Body of pancreas (tissue), 4 donors: ENCODE measurements at regions not wholly inside any gene's neighbourhood (a gene's known extent, or its start where the extent isn't known, plus 50 kb on each side); places are given as distances from the start of the nearest gene placed in this dataset.

Experiments used
- ATAC-seq: fragments of 150-250 bp; one replicate; pipeline ENCODE4 v1.9.1; 2016
- DNase-seq, 4 donors: peaks; one replicate each; pipeline ENCODE4 v3.0.0-alpha.2; 2019
- H3K27ac ChIP-seq, 4 donors: fragments of 200-600 bp; sonication (generic); 1 replicate in 3 of 4; 2 replicates in 1 of 4; pipeline versions ENCODE4 v1.5.1 to v1.6.1; 2016 to 2019; ENCODE audit warnings: mild to moderate bottlenecking in 1 of 4, mixed read lengths in 1 of 4, moderate library complexity in 1 of 4
- H3K27me3 ChIP-seq, 2 donors: fragments of 200-600 bp; sonication (generic); one replicate each; pipeline ENCODE4 v1.6.0; 2016; ENCODE audit warnings: mild to moderate bottlenecking in 1 of 2
- H3K36me3 ChIP-seq, 2 donors: fragments of 200-600 bp; sonication (generic); replicated peaks in 1 of 2; 2 replicates each; pipeline ENCODE4 v1.5.1; 2016; ENCODE audit warnings: low read depth in 2 of 2; ENCODE audit not compliant: insufficient read depth in 1 of 2
- H3K4me1 ChIP-seq: fragments of 200-600 bp; sonication (generic); one replicate; pipeline ENCODE4 v1.6.0; 2016
- H3K4me3 ChIP-seq, 2 donors: fragments of 200-600 bp; sonication (generic); 1 replicate in 1 of 2; 2 replicates in 1 of 2; pipeline ENCODE4 v1.5.1; 2016 to 2019
- H3K9me3 ChIP-seq, 3 donors: fragments of 200-600 bp; sonication (generic); 1 replicate in 2 of 3; 2 replicates in 1 of 3; pipeline ENCODE4 v1.5.1; 2016
- POLR2A ChIP-seq, 3 donors: fragments of 450-650 bp; IDR thresholded peaks; one replicate each; pipeline ENCODE4 v1.6.1; 2016; ENCODE audit warnings: antibody characterized with exemption in 3 of 3, mild to moderate bottlenecking in 2 of 3
- WGBS, 2 donors: methylation state at CpG; one replicate each; pipeline ENCODE4 v1.1.5; 2017; 5-methylcytosine and 5-hydroxymethylcytosine counted together
- intact Hi-C: fragments of 100-400 bp; cut with DNase I; formaldehyde crosslinking; loops from one replicate; pipeline ENCODE4 v1.15.1; 2023
- TF ChIP-seq, protein P1 (sequence below), 7 experiments: fragments of 450-650 bp in 4 of 7; fragments of 200-600 bp in 3 of 7; sonication (generic) in 3 of 7; IDR thresholded peaks; one replicate each; pipeline ENCODE4 v1.5.1; 2016 to 2019; ENCODE audit warnings: antibody characterized with exemption in 7 of 7

DNA sequence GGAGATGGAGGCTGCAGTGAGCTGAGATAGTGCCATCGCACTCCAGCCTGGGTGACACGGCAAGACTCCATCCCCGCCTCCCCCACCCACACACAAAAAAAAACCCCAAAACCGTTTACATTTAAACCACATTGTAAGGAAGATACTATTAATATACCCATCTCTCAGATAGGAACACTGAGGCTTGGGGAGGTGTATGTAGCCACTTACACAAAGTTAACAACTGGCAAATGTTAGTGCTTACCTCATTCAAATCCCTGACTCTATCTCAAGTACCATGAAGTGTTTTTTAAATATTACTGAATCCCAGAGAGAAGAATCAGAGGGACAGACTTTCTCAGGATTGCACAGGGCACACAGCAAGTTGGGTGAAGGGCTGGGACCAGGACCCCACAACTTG is 164.5 kb downstream of the MIAT start:
- H3K36me3 ChIP-seq, result no peaks in the 10 kb centered on the region
- no peak overlapping the region for H3K4me3 ChIP-seq
- no peaks in the 10 kb centered on the region for H3K4me1 ChIP-seq
- intact Hi-C loops, result no loop called here
- DNase-seq (no peak), ATAC-seq (no peak)
- WGBS, 2 donors, result 66 to 74% methylated on average over 4 of the region's 4 CpGs
- H3K9me3 ChIP-seq, result peaks cover 0 to 18% (median 0%) of the 10 kb centered on the region in 3 donors
- H3K27ac ChIP-seq, result no peak overlapping the region
- no peaks in the 10 kb centered on the region for H3K27me3 ChIP-seq
- no peak for TF ChIP-seq POLR2A (IDR thresholded peaks at IDR 0.05)
- TF ChIP-seq, protein P1, sequence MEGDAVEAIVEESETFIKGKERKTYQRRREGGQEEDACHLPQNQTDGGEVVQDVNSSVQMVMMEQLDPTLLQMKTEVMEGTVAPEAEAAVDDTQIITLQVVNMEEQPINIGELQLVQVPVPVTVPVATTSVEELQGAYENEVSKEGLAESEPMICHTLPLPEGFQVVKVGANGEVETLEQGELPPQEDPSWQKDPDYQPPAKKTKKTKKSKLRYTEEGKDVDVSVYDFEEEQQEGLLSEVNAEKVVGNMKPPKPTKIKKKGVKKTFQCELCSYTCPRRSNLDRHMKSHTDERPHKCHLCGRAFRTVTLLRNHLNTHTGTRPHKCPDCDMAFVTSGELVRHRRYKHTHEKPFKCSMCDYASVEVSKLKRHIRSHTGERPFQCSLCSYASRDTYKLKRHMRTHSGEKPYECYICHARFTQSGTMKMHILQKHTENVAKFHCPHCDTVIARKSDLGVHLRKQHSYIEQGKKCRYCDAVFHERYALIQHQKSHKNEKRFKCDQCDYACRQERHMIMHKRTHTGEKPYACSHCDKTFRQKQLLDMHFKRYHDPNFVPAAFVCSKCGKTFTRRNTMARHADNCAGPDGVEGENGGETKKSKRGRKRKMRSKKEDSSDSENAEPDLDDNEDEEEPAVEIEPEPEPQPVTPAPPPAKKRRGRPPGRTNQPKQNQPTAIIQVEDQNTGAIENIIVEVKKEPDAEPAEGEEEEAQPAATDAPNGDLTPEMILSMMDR (IDR thresholded peaks at IDR 0.05), result no peak

DNA sequence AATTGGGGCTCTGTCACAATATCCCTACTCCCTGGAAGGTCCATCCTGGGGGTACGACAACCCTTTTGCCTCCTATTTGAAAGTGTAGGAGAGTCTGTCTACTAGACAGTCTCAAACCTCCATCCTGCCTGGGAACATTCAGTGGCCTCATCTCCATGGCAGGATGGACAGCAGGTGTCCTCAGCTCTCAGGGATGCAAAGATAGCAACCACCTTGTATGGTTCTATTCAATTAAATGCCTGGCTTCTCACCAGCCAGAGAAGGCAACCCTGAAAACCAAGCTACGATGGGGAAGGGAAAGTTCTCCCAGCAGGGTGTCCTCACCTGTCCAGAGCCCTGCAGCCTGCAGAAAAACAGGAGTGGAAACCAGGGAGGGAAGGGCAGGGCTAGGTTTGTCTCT is 164.9 kb downstream of the MIAT start:
- intact Hi-C loops, result no loop called here
- ATAC-seq, result no peak
- TF ChIP-seq, protein P1 (IDR thresholded peaks at IDR 0.05), result no peak
- no peak for TF ChIP-seq POLR2A (IDR thresholded peaks at IDR 0.05)

DNA sequence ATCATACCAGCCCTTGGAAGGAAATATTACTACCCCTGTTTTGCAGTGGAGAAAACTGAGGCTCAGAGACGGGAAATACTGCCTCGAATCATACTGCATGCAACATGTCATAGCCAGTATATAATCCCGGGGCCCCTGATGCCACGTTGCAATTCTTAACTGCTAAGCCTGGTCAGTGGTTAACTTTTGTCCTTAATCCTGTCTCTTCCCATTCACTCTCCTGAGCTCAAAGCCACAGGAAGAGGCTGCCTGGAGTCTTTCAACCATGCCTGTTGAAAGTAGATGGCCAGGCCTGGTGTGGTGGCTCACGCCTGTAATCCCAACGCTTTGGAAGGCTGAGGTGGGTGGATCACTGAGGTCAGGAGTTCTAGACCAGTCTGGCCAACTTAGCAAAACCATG is 166.6 kb downstream of the MIAT start:
- 84 to 89% methylated on average over 6 of the region's 6 CpGs for WGBS, 2 donors
- Histone ChIP-seq H3K27ac (no peak overlapping the region), H3K9me3 (peaks cover 0 to 1% (median 0%) of the 10 kb centered on the region in 3 donors), H3K4me3 (no peak overlapping the region), H3K36me3 (no peaks in the 10 kb centered on the region), H3K27me3 (no peaks in the 10 kb centered on the region), H3K4me1 (no peaks in the 10 kb centered on the region)
- DNase-seq, result no peak
- no peak for ATAC-seq
- intact Hi-C loops, result no loop called here
- TF ChIP-seq, protein P1 (IDR thresholded peaks at IDR 0.05), result no peak
- no peak for TF ChIP-seq POLR2A (IDR thresholded peaks at IDR 0.05)

More for the DNA sequence above, 164.9 kb downstream of the MIAT start:
- H3K4me1 ChIP-seq, result no peaks in the 10 kb centered on the region
- no peak for DNase-seq
- H3K36me3 ChIP-seq, result no peaks in the 10 kb centered on the region
- H3K4me3 ChIP-seq, result no peak overlapping the region
- WGBS, 2 donors, result 41 to 49% methylated on average over 2 of the region's 2 CpGs
- H3K9me3 ChIP-seq, result peaks cover 0 to 18% (median 0%) of the 10 kb centered on the region in 3 donors
- no peak overlapping the region for H3K27ac ChIP-seq
- no peaks in the 10 kb centered on the region for H3K27me3 ChIP-seq

DNA sequence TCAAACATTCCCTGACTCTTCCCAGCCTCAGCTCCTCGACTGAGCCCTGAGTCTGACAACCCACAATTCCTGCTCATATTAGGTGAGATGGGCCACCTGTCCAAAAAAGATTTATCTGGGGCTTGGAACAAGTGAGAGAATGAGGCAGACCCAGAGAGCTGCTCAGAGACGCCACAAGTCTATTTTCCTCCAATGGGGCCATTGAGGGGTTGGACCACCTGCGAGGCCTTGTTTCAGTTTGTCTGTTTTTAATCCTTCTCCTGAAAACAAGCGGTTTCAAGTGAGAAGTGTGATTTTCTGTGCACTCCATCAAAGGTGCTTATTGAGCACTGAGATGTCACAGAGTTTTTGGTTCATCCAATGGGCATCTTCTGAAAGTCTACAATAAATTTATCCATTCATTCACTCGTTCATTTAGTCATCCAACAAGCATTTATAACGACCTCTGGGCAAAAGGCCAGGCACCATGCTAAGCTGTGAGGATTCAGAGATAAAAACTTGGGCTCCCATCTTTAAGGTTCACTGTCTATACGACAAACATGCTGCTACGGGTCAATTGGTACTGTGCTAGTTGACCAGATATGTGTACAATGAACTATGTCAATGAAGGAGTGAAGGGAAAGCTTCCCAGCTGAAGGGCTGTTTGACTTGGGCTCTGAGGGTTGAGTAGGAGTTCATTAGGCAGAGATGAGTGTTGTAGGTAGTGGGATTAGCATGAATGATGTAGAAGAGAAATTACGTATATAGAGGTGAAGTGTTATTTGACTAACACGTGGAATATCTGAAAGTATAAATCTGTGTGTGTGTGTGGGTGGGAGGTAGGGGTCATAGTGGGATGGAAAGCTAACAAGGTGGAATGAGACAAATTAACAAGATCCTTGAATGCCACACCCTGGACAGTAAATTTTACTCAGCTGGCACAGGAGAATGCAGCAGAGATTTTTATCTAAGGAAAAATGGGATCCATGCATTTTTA is 168.9 kb downstream of the MIAT start:
- 70 to 74% methylated on average over 10 of the region's 10 CpGs for WGBS, 2 donors
- TF ChIP-seq POLR2A (IDR thresholded peaks at IDR 0.05), result no peak
- TF ChIP-seq, protein P1 (IDR thresholded peaks at IDR 0.05), result no peak
- DNase-seq (no peak), ATAC-seq (no peak)
- no peaks in the 10 kb centered on the region for H3K27me3 ChIP-seq
- no peaks in the 10 kb centered on the region for H3K36me3 ChIP-seq
- intact Hi-C loops, result no loop called here
- H3K27ac ChIP-seq, result no peak overlapping the region
- no peaks in the 10 kb centered on the region for H3K9me3 ChIP-seq
- no peak overlapping the region for H3K4me3 ChIP-seq
- no peaks in the 10 kb centered on the region for H3K4me1 ChIP-seq
